ENCODE measurements at regions not wholly inside any gene's neighbourhood (a gene's known extent, or its start where the extent isn't known, plus 50 kb on each side); places are given as distances from the start of the nearest gene placed in this dataset.

- ATAC-seq (no peak), DNase-seq (ENCODE audit: low spot score) (no peak)
- H3K9me3 Mint-ChIP-seq, result peaks cover 12% of the 10 kb centered on the region
- POLR2A ChIA-PET, result no interaction called here
- H3K4me3 Mint-ChIP-seq, result no peak overlapping the region
- CTCF ChIA-PET, result no interaction called here
- H3K4me1 Mint-ChIP-seq, result peaks cover 16% of the 10 kb centered on the region
- H3K27me3 Mint-ChIP-seq (ENCODE audit: low read depth), result no peaks in the 10 kb centered on the region
- H3K27ac Mint-ChIP-seq, result no peak overlapping the region
- TF ChIP-seq, protein P1, sequence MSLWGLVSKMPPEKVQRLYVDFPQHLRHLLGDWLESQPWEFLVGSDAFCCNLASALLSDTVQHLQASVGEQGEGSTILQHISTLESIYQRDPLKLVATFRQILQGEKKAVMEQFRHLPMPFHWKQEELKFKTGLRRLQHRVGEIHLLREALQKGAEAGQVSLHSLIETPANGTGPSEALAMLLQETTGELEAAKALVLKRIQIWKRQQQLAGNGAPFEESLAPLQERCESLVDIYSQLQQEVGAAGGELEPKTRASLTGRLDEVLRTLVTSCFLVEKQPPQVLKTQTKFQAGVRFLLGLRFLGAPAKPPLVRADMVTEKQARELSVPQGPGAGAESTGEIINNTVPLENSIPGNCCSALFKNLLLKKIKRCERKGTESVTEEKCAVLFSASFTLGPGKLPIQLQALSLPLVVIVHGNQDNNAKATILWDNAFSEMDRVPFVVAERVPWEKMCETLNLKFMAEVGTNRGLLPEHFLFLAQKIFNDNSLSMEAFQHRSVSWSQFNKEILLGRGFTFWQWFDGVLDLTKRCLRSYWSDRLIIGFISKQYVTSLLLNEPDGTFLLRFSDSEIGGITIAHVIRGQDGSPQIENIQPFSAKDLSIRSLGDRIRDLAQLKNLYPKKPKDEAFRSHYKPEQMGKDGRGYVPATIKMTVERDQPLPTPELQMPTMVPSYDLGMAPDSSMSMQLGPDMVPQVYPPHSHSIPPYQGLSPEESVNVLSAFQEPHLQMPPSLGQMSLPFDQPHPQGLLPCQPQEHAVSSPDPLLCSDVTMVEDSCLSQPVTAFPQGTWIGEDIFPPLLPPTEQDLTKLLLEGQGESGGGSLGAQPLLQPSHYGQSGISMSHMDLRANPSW (CRISPR knock-in tag; conservative IDR thresholded peaks at IDR 0.05; ENCODE audit: low read depth), result no peak
- TF ChIP-seq GTF2I (CRISPR knock-in tag; conservative IDR thresholded peaks at IDR 0.05) (no peak), JAZF1 (CRISPR knock-in tag; IDR thresholded peaks at IDR 0.05) (no peak), GABPB1 (CRISPR knock-in tag; IDR thresholded peaks at IDR 0.05) (no peak), ELF4 (CRISPR knock-in tag; IDR thresholded peaks at IDR 0.05; ENCODE audit: low read depth) (no peak), NFE2L1 (CRISPR knock-in tag; IDR thresholded peaks at IDR 0.05) (no peak), HMGXB4 (CRISPR knock-in tag; IDR thresholded peaks at IDR 0.05) (no peak), ESRRA (CRISPR knock-in tag; IDR thresholded peaks at IDR 0.05; ENCODE audit: borderline replicate concordance) (no peak), USF2 (CRISPR knock-in tag; IDR thresholded peaks at IDR 0.05) (no peak), FOXP1 (CRISPR knock-in tag; IDR thresholded peaks at IDR 0.05; ENCODE audit: borderline replicate concordance) (no peak), KAT7 (CRISPR knock-in tag; IDR thresholded peaks at IDR 0.05; ENCODE audit: borderline replicate concordance) (no peak), FOXK1 (CRISPR knock-in tag; IDR thresholded peaks at IDR 0.05) (no peak), MAX (CRISPR knock-in tag; IDR thresholded peaks at IDR 0.05) (no peak)
- TF ChIP-seq, protein P2, sequence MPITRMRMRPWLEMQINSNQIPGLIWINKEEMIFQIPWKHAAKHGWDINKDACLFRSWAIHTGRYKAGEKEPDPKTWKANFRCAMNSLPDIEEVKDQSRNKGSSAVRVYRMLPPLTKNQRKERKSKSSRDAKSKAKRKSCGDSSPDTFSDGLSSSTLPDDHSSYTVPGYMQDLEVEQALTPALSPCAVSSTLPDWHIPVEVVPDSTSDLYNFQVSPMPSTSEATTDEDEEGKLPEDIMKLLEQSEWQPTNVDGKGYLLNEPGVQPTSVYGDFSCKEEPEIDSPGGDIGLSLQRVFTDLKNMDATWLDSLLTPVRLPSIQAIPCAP (CRISPR knock-in tag; IDR thresholded peaks at IDR 0.05), result no peak
- TF ChIP-seq, protein P3, sequence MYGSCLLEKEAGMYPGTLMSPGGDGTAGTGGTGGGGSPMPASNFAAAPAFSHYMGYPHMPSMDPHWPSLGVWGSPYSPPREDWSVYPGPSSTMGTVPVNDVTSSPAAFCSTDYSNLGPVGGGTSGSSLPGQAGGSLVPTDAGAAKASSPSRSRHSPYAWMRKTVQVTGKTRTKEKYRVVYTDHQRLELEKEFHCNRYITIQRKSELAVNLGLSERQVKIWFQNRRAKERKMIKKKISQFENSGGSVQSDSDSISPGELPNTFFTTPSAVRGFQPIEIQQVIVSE (CRISPR knock-in tag; IDR thresholded peaks at IDR 0.05; ENCODE audit: borderline replicate concordance), result no peak
- TF ChIP-seq, protein P4, sequence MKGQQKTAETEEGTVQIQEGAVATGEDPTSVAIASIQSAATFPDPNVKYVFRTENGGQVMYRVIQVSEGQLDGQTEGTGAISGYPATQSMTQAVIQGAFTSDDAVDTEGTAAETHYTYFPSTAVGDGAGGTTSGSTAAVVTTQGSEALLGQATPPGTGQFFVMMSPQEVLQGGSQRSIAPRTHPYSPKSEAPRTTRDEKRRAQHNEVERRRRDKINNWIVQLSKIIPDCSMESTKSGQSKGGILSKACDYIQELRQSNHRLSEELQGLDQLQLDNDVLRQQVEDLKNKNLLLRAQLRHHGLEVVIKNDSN (CRISPR knock-in tag; IDR thresholded peaks at IDR 0.05), result no peak
- TF ChIP-seq, protein P5, sequence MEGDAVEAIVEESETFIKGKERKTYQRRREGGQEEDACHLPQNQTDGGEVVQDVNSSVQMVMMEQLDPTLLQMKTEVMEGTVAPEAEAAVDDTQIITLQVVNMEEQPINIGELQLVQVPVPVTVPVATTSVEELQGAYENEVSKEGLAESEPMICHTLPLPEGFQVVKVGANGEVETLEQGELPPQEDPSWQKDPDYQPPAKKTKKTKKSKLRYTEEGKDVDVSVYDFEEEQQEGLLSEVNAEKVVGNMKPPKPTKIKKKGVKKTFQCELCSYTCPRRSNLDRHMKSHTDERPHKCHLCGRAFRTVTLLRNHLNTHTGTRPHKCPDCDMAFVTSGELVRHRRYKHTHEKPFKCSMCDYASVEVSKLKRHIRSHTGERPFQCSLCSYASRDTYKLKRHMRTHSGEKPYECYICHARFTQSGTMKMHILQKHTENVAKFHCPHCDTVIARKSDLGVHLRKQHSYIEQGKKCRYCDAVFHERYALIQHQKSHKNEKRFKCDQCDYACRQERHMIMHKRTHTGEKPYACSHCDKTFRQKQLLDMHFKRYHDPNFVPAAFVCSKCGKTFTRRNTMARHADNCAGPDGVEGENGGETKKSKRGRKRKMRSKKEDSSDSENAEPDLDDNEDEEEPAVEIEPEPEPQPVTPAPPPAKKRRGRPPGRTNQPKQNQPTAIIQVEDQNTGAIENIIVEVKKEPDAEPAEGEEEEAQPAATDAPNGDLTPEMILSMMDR (IDR thresholded peaks at IDR 0.05), result no peak
- H3K36me3 Mint-ChIP-seq, result no peaks in the 10 kb centered on the region
Measured at GRCh38 chr5:116844015-116844414, 269.4 kb upstream of the SEMA6A start.
